Activated CD4-positive, alpha-beta memory T cell treated with anti-CD3 and anti-CD28 coated beads, Interleukin-2, amount 10 ng/mL, durations not matched to agents 7 days and 5 days (primary cell): ENCODE measurements at regions not wholly inside any gene's neighbourhood (a gene's known extent, or its start where the extent isn't known, plus 50 kb on each side); places are given as distances from the start of the nearest gene placed in this dataset.

Experiments used
- CTCF ChIA-PET: fragments of 350-600 bp; sonication (Branson Sonifier 250); formaldehyde crosslinking; loops from one replicate; lab custom pipeline; 2021; ENCODE audit warnings: antibody characterized with exemption, inconsistent platforms; lab: Charles Lee
- POLR2A ChIA-PET: fragments of 350-600 bp; sonication (Branson Sonifier 250); formaldehyde crosslinking; loops from one replicate; lab custom pipeline; 2021; ENCODE audit warnings: antibody characterized with exemption; lab: Charles Lee
- DNase-seq: peaks from one replicate; pipeline ENCODE4 v3.0.0-alpha.2; 2020
- H3K27ac Mint-ChIP-seq: one replicate; pipeline ENCODE4 v1.8.0; 2021; ENCODE audit warnings: mild to moderate bottlenecking, mixed read lengths
- H3K27me3 Mint-ChIP-seq: one replicate; pipeline ENCODE4 v1.8.0; 2021; ENCODE audit warnings: mixed read lengths
- H3K36me3 Mint-ChIP-seq: one replicate; pipeline ENCODE4 v1.8.0; 2021; ENCODE audit warnings: low read depth, mixed read lengths
- H3K4me1 Mint-ChIP-seq: one replicate; pipeline ENCODE4 v1.8.0; 2021; ENCODE audit warnings: mixed read lengths
- H3K4me3 Mint-ChIP-seq: one replicate; pipeline ENCODE4 v1.8.0; 2021; ENCODE audit warnings: mild to moderate bottlenecking, mixed read lengths
- H3K9me3 Mint-ChIP-seq: one replicate; pipeline ENCODE4 v1.8.0; 2021; ENCODE audit warnings: mixed read lengths

DNA sequence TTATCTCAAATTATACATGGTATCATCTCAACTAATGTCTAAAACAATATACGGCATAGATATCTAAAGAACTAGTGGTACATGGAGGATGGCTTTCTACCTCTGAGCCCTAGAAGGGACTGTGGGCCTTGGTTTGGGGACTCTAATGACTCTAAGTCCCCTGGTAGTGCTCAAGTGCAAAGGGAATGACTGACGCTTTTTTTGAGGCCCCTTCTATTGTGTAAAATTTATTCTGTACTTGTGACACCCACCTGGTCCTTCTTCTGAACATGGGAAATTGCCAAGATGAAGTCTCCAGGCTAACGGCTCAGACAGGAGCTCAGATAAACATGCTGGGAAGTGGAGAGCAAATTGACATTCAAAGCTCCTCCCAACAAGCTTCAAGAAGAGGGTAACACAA lies 53.4 kb upstream of the IGLL5 start:
- Mint-ChIP-seq H3K4me3 (no peak overlapping the region), H3K27ac (no peak overlapping the region), H3K4me1 (peaks cover 15% of the 10 kb centered on the region), H3K9me3 (peaks cover 1% of the 10 kb centered on the region), H3K27me3 (peaks cover 37% of the 10 kb centered on the region), H3K36me3 (no peaks in the 10 kb centered on the region)
- CTCF ChIA-PET, result interaction anchor here (0.7 to 1.2 kb wide), 3 partner anchors 15 to 25 kb away, joined by 3 to 5 read pairs (median 4); no protein-coding TSS in a partner anchor
- DNase-seq, result no peak
- POLR2A ChIA-PET, result no interaction called here

DNA sequence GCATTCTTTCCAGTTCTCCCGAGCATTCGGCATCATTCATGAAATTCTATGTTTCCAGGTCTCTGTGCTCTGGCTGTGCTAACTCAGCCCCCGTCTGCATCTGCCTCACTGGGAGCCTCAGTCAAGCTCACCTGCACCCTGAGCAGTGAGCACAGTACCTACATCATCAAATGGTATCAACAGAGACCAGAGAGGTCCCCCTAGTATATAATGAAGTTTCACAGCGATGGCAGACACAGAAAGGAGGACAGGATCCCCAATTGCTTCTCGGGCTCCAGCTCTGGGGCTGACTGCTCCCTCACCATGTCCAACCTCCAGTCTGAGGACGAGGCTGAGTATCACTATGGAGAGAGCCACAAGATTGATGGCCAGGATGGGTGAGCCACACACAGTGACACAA lies 52.8 kb upstream of the IGLL5 start:
- peaks cover 1% of the 10 kb centered on the region for H3K9me3 Mint-ChIP-seq
- DNase-seq, result no peak
- no peak overlapping the region for H3K27ac Mint-ChIP-seq
- H3K4me1 Mint-ChIP-seq, result peaks cover 15% of the 10 kb centered on the region
- ChIA-PET CTCF (interaction anchor here (0.7 to 1.2 kb wide), 2 partner anchors 21 to 25 kb away, joined by 3 to 5 read pairs; no protein-coding TSS in a partner anchor), POLR2A (no interaction called here)
- H3K4me3 Mint-ChIP-seq, result no peak overlapping the region
- peaks cover 36% of the 10 kb centered on the region for H3K27me3 Mint-ChIP-seq
- no peaks in the 10 kb centered on the region for H3K36me3 Mint-ChIP-seq

GRCh38 chr22:22835242-22835641 lies 52.4 kb upstream of the IGLL5 start:
- Mint-ChIP-seq H3K4me1 (peaks cover 15% of the 10 kb centered on the region), H3K27me3 (peaks cover 38% of the 10 kb centered on the region), H3K27ac (no peak overlapping the region), H3K9me3 (peaks cover 1% of the 10 kb centered on the region), H3K36me3 (no peaks in the 10 kb centered on the region), H3K4me3 (no peak overlapping the region)
- DNase-seq, result no peak
- POLR2A ChIA-PET, result no interaction called here
- CTCF ChIA-PET, result interaction anchor here (1.2 kb wide), 1 partner anchor 20 kb away, joined by 3 read pairs; no protein-coding TSS in a partner anchor

- ChIA-PET POLR2A (no interaction called here), CTCF (interaction anchor here (2.3 kb wide), 1 partner anchor 26 kb away, joined by 8 read pairs; no protein-coding TSS in a partner anchor)
- no peak for DNase-seq
- no peak overlapping the region for H3K4me3 Mint-ChIP-seq
- peaks cover 35% of the 10 kb centered on the region for H3K27me3 Mint-ChIP-seq
- peaks cover 1% of the 10 kb centered on the region for H3K9me3 Mint-ChIP-seq
- H3K4me1 Mint-ChIP-seq, result peaks cover 15% of the 10 kb centered on the region
- H3K36me3 Mint-ChIP-seq, result no peaks in the 10 kb centered on the region
- no peak overlapping the region for H3K27ac Mint-ChIP-seq
Observed at GRCh38 chr22:22835771-22836291, 51.8 kb upstream of the IGLL5 start.

DNA sequence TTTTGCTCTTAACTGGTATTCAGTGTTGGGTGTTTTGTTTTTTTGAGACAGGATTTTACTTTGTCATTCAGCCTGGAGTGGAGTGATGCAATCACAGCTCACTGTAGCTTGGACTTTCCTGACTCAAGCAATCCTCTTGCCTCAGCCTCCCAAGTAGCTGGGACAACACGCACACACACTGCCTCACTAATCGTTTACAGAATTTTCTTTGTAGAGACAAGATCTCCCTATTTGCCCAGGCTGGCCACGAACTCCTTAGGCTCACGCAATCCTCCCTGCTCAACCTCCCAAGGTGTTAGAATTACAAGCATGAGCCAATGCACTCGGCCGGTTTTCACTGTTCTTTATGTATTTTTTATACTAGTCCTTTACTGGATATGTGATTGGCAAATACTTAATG lies 51.0 kb upstream of the IGLL5 start:
- H3K36me3 Mint-ChIP-seq, result no peaks in the 10 kb centered on the region
- H3K4me3 Mint-ChIP-seq, result no peak overlapping the region
- peaks cover 15% of the 10 kb centered on the region for H3K4me1 Mint-ChIP-seq
- H3K9me3 Mint-ChIP-seq, result no peaks in the 10 kb centered on the region
- CTCF ChIA-PET, result interaction anchor here (2.3 kb wide), 1 partner anchor 27 kb away, joined by 8 read pairs; no protein-coding TSS in a partner anchor
- POLR2A ChIA-PET, result no interaction called here
- H3K27ac Mint-ChIP-seq, result no peak overlapping the region
- DNase-seq, result no peak
- H3K27me3 Mint-ChIP-seq, result peaks cover 33% of the 10 kb centered on the region
